GM23338 (cell line): ENCODE measurements at regions not wholly inside any gene's neighbourhood (a gene's known extent, or its start where the extent isn't known, plus 50 kb on each side); places are given as distances from the start of the nearest gene placed in this dataset.

ENCODE experiments used
- ATAC-seq: fragments of 200-7000 bp; cut with Tn5 transposase; 3 replicates; pipeline ENCODE4 v1.9.1; 2020
- DNase-seq: peaks from one replicate; pipeline ENCODE4 v3.0.0-alpha.2; 2015; ENCODE audit warnings: low spot score
- H2AFZ ChIP-seq: fragments of 200-600 bp; sonication (generic); 2 replicates; pipeline ENCODE4 v1.8.0; 2016; ENCODE audit warnings: antibody characterized with exemption, mild to moderate bottlenecking, moderate library complexity
- H3F3A ChIP-seq: fragments of 200-600 bp; sonication (generic); replicated peaks from 2 replicates; pipeline ENCODE4 v1.8.0; 2017; ENCODE audit warnings: antibody characterized with exemption, mixed run types, low read depth
- H3K27ac ChIP-seq: fragments of 200-600 bp; sonication (generic); 2 replicates; pipeline ENCODE4 v1.6.1; 2016; ENCODE audit warnings: low read depth
- H3K27me3 ChIP-seq: fragments of 200-600 bp; sonication (generic); 2 replicates; pipeline ENCODE4 v1.8.0; 2016; ENCODE audit warnings: mild to moderate bottlenecking, mixed run types, moderate library complexity; ENCODE audit not compliant: insufficient read depth
- H3K36me3 ChIP-seq: fragments of 200-600 bp; sonication (generic); 2 replicates; pipeline ENCODE4 v1.8.0; 2016; ENCODE audit warnings: mild to moderate bottlenecking; ENCODE audit not compliant: insufficient read depth
- H3K4me1 ChIP-seq: fragments of 200-600 bp; sonication (generic); 2 replicates; pipeline ENCODE4 v1.8.0; 2016; ENCODE audit warnings: mild to moderate bottlenecking, moderate library complexity; ENCODE audit not compliant: insufficient read depth
- H3K4me2 ChIP-seq: fragments of 200-600 bp; sonication (generic); 2 replicates; pipeline ENCODE4 v1.7.1; 2017; ENCODE audit warnings: mixed run types
- H3K4me3 ChIP-seq: fragments of 200-600 bp; sonication (generic); 2 replicates; pipeline ENCODE4 v1.6.1; 2016; ENCODE audit warnings: mixed run types
- H3K79me2 ChIP-seq: fragments of 200-600 bp; sonication (generic); replicated peaks from 2 replicates; pipeline ENCODE4 v1.8.0; 2017; ENCODE audit warnings: mild to moderate bottlenecking; ENCODE audit not compliant: insufficient read depth
- H3K9me2 ChIP-seq: fragments of 200-600 bp; sonication (generic); 2 replicates; pipeline ENCODE4 v1.8.0; 2017; ENCODE audit not compliant: insufficient read depth
- H4K20me1 ChIP-seq: fragments of 200-600 bp; sonication (generic); replicated peaks from 2 replicates; pipeline ENCODE4 v1.8.0; 2017; ENCODE audit warnings: mild to moderate bottlenecking; ENCODE audit not compliant: insufficient read depth
- H3K27ac Mint-ChIP-seq: 2 replicates; pipeline ENCODE4 v1.8.0; 2020; ENCODE audit warnings: inconsistent platforms, mild to moderate bottlenecking, moderate library complexity, mixed read lengths
- H3K27me3 Mint-ChIP-seq: 3 replicates; pipeline ENCODE4 v1.8.0; 2022; ENCODE audit warnings: low read depth, mild to moderate bottlenecking, moderate library complexity, mixed read lengths, inconsistent platforms; ENCODE audit not compliant: insufficient read depth, poor library complexity
- H3K36me3 Mint-ChIP-seq: 3 replicates; pipeline ENCODE4 v1.8.0; 2021; ENCODE audit warnings: low read depth, mild to moderate bottlenecking, inconsistent platforms, moderate library complexity, mixed read lengths
- H3K4me1 Mint-ChIP-seq: 3 replicates; pipeline ENCODE4 v1.8.0; 2020; ENCODE audit warnings: mild to moderate bottlenecking, inconsistent platforms, mixed read lengths
- H3K4me3 Mint-ChIP-seq: 3 replicates; pipeline ENCODE4 v1.8.0; 2021; ENCODE audit warnings: moderate library complexity, mild to moderate bottlenecking, inconsistent platforms, mixed read lengths
- H3K9me3 Mint-ChIP-seq: 3 replicates; pipeline ENCODE4 v1.8.0; 2020; ENCODE audit warnings: moderate library complexity, mild to moderate bottlenecking, inconsistent platforms, mixed read lengths
- CREB1 ChIP-seq: fragments of 250-450 bp; sonication (Bioruptor Pico); IDR thresholded peaks from 2 replicates; pipeline ENCODE4 v1.5.0; 2020; ENCODE audit warnings: low read depth, mild to moderate bottlenecking, moderate library complexity
- JUNB ChIP-seq: IDR thresholded peaks from one replicate; pipeline ENCODE4 v1.6.1; 2016; ENCODE audit warnings: antibody characterized with exemption; ENCODE audit not compliant: unreplicated experiment
- STAT1 ChIP-seq: IDR thresholded peaks from one replicate; pipeline ENCODE4 v1.6.1; 2016; ENCODE audit warnings: antibody characterized with exemption; ENCODE audit not compliant: unreplicated experiment
- ZNF114 ChIP-seq: fragments of 250-450 bp; sonication (Bioruptor Pico); IDR thresholded peaks from 2 replicates; pipeline ENCODE4 v1.5.0; 2020; ENCODE audit warnings: mild to moderate bottlenecking, moderate library complexity
- ZNF331 ChIP-seq: fragments of 250-450 bp; sonication (Bioruptor Pico); IDR thresholded peaks from 2 replicates; pipeline ENCODE4 v1.5.0; 2020; ENCODE audit warnings: low read depth, mild to moderate bottlenecking, moderate library complexity
- TF ChIP-seq, protein P1 (sequence below): fragments of 250-450 bp; sonication (Bioruptor Pico); IDR thresholded peaks from 2 replicates; pipeline ENCODE4 v1.5.0; 2020; ENCODE audit warnings: mild to moderate bottlenecking, moderate library complexity
- TF ChIP-seq, protein P2 (sequence below): IDR thresholded peaks from one replicate; pipeline ENCODE4 v1.6.1; 2018; ENCODE audit warnings: antibody characterized with exemption; ENCODE audit not compliant: unreplicated experiment

DNA sequence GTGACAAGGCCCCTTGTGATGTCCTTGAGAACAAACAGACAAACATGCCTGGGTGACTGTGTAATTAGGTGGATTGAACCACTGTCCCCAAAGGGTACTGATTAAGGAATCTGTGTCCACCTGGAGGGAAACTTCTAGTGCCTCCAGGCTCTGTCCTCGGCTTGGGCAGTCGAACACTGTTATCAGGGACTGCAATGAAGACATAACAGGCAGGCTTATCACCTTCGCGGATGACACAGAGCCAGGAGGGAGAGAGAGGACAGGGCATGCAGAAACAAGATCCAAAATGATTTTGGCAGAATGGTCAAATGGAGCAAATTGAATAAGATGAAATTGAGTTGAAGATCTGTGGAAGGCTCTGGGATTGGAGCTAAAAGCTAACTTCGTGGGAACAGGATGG is 60.9 kb upstream of the ZFAND3 start (continued):
- TF ChIP-seq, protein P1, sequence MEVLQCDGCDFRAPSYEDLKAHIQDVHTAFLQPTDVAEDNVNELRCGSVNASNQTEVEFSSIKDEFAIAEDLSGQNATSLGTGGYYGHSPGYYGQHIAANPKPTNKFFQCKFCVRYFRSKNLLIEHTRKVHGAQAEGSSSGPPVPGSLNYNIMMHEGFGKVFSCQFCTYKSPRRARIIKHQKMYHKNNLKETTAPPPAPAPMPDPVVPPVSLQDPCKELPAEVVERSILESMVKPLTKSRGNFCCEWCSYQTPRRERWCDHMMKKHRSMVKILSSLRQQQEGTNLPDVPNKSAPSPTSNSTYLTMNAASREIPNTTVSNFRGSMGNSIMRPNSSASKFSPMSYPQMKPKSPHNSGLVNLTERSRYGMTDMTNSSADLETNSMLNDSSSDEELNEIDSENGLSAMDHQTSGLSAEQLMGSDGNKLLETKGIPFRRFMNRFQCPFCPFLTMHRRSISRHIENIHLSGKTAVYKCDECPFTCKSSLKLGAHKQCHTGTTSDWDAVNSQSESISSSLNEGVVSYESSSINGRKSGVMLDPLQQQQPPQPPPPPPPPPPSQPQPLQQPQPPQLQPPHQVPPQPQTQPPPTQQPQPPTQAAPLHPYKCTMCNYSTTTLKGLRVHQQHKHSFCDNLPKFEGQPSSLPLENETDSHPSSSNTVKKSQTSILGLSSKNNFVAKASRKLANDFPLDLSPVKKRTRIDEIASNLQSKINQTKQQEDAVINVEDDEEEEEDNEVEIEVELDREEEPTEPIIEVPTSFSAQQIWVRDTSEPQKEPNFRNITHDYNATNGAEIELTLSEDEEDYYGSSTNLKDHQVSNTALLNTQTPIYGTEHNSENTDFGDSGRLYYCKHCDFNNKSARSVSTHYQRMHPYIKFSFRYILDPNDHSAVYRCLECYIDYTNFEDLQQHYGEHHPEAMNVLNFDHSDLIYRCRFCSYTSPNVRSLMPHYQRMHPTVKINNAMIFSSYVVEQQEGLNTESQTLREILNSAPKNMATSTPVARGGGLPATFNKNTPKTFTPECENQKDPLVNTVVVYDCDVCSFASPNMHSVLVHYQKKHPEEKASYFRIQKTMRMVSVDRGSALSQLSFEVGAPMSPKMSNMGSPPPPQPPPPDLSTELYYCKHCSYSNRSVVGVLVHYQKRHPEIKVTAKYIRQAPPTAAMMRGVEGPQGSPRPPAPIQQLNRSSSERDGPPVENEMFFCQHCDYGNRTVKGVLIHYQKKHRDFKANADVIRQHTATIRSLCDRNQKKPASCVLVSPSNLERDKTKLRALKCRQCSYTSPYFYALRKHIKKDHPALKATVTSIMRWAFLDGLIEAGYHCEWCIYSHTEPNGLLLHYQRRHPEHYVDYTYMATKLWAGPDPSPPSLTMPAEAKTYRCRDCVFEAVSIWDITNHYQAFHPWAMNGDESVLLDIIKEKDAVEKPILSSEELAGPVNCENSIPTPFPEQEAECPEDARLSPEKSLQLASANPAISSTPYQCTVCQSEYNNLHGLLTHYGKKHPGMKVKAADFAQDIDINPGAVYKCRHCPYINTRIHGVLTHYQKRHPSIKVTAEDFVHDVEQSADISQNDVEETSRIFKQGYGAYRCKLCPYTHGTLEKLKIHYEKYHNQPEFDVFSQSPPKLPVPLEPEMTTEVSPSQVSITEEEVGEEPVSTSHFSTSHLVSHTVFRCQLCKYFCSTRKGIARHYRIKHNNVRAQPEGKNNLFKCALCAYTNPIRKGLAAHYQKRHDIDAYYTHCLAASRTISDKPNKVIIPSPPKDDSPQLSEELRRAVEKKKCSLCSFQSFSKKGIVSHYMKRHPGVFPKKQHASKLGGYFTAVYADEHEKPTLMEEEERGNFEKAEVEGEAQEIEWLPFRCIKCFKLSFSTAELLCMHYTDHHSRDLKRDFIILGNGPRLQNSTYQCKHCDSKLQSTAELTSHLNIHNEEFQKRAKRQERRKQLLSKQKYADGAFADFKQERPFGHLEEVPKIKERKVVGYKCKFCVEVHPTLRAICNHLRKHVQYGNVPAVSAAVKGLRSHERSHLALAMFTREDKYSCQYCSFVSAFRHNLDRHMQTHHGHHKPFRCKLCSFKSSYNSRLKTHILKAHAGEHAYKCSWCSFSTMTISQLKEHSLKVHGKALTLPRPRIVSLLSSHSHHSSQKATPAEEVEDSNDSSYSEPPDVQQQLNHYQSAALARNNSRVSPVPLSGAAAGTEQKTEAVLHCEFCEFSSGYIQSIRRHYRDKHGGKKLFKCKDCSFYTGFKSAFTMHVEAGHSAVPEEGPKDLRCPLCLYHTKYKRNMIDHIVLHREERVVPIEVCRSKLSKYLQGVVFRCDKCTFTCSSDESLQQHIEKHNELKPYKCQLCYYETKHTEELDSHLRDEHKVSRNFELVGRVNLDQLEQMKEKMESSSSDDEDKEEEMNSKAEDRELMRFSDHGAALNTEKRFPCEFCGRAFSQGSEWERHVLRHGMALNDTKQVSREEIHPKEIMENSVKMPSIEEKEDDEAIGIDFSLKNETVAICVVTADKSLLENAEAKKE (CRISPR knock-in tag), result no peak
- TF ChIP-seq CREB1 (CRISPR knock-in tag) (no peak), ZNF331 (CRISPR knock-in tag) (no peak), JUNB (no peak)

DNA sequence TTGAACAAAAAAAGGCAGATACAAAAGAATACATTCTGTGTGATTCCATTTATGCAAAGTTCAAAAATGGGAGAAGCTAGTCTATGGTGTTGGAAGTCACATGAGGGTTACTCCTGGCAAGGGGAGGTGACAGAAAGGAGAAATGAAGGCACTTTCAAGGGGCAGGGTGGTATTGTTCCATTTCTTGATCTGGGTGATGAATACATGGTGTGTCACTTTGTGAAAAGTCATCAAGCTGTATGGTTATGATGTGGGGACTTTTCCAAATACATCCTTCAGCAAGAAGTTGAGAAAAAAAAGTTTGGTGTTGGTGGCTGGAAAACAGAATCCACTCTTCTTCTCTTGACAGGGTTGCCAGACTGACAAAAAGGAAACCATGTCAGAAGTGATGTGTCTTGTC is 60.6 kb upstream of the MDGA1 start:
- H3K36me3 ChIP-seq, result no peaks in the 10 kb centered on the region
- peaks cover 93% of the 10 kb centered on the region for H3K27me3 ChIP-seq
- H3K27ac ChIP-seq, result no peak overlapping the region
- no peak overlapping the region for H3K4me3 ChIP-seq
- Mint-ChIP-seq H3K4me3 (no peak overlapping the region), H3K9me3 (no peaks in the 10 kb centered on the region), H3K4me1 (no peaks in the 10 kb centered on the region), H3K36me3 (no peaks in the 10 kb centered on the region), H3K27me3 (peaks cover 91% of the 10 kb centered on the region), H3K27ac (no peak overlapping the region)
- ATAC-seq, result no peak
- no peak overlapping the region for H2AFZ ChIP-seq
- H3K9me2 ChIP-seq, result no peaks in the 10 kb centered on the region
- no peak for DNase-seq
- H4K20me1 ChIP-seq, result no peaks in the 10 kb centered on the region; the same call in 1 of the 2 replicates
- no peak overlapping the region for H3K4me2 ChIP-seq
- H3K79me2 ChIP-seq, result no peaks in the 10 kb centered on the region
- no peaks in the 10 kb centered on the region for H3K4me1 ChIP-seq
- no peaks in the 10 kb centered on the region for H3F3A ChIP-seq
- TF ChIP-seq STAT1 (no peak), ZNF114 (no peak)
- TF ChIP-seq, protein P1 (CRISPR knock-in tag), result no peak
- TF ChIP-seq, protein P2, sequence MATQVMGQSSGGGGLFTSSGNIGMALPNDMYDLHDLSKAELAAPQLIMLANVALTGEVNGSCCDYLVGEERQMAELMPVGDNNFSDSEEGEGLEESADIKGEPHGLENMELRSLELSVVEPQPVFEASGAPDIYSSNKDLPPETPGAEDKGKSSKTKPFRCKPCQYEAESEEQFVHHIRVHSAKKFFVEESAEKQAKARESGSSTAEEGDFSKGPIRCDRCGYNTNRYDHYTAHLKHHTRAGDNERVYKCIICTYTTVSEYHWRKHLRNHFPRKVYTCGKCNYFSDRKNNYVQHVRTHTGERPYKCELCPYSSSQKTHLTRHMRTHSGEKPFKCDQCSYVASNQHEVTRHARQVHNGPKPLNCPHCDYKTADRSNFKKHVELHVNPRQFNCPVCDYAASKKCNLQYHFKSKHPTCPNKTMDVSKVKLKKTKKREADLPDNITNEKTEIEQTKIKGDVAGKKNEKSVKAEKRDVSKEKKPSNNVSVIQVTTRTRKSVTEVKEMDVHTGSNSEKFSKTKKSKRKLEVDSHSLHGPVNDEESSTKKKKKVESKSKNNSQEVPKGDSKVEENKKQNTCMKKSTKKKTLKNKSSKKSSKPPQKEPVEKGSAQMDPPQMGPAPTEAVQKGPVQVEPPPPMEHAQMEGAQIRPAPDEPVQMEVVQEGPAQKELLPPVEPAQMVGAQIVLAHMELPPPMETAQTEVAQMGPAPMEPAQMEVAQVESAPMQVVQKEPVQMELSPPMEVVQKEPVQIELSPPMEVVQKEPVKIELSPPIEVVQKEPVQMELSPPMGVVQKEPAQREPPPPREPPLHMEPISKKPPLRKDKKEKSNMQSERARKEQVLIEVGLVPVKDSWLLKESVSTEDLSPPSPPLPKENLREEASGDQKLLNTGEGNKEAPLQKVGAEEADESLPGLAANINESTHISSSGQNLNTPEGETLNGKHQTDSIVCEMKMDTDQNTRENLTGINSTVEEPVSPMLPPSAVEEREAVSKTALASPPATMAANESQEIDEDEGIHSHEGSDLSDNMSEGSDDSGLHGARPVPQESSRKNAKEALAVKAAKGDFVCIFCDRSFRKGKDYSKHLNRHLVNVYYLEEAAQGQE, result no peak
